Fibroblast of skin of scalp (primary cell): ENCODE measurements at regions not wholly inside any gene's neighbourhood (a gene's known extent, or its start where the extent isn't known, plus 50 kb on each side); places are given as distances from the start of the nearest gene placed in this dataset.
A peak's percentile ranks its signal among the peaks of the same experiment; 100 is the strongest.

Source experiments
- DNase-seq: peaks from one replicate; pipeline ENCODE4 v3.0.0-alpha.2; 2013

- DNase-seq, result no peak
Measured at GRCh38 chr13:31442571-31442970, 242.8 kb downstream of the B3GLCT start.

DNA sequence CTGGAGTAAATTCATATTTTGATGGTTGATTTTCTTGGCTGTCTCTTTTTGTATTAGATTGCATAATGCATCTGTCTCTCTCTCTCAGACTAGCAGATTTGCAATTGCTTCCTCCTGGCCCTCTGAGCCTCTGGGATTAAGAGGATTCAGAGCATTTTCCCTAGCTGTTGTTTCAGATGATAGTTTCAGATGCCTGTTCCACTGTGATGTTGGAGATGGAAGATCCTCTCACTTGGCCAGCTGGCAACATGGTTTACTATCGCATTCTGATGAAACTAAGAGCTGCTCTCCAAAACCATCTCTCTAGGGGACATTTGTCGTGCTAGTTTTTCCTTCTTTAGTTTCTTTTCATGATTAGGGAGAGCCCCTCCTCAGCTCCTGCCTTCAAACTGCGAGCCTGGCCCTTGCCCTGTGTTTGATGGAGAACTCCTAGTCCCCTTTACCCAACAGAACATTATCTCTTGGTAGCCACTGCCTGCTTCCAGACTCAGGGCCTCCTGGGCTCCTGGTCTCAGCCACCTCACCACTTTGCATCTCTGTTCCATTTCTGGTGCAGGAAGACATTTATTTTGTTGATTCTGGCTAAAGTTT, 244.6 kb downstream of the B3GLCT start:
- DNase-seq, result peak; percentile 43

DNA sequence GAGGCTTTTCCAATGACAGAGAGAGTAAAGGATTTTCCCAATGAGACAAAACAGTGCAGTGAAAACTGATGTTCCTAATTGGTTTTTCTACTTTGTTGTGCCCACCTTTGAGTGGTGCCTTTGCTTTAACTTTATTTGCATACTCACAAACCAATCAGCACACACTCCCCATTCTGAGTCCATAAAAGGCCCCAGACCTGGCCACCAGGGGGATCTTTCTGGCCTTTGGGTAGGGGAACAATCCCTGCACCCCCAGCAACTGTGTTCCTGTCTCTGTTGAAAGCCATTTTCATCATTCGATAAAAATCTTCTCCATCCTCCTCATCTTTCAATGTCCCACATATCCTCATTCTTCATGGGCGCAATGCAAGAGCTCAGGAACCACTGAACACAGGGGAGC, 252.8 kb downstream of the B3GLCT start:
- DNase-seq, result no peak

DNA sequence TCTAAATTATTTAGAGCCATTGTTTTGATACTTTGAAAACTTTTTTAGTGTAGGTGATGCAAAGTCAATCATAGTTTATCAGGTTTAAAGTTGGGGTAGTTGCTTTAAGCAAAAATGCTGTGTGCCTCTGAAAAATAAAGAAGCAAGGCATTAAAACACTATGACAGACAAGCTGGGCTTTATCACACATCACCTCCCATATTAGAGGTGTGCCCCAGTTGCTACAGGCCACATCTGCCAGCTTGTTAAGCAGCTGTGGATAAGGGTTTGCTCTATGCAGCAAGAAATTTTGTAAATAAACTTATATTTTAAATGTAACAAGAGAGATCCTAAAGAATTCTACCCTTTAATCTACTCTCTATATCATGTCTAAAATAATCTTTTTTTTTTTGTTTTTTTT, 255.8 kb downstream of the B3GLCT start:
- no peak for DNase-seq

DNA sequence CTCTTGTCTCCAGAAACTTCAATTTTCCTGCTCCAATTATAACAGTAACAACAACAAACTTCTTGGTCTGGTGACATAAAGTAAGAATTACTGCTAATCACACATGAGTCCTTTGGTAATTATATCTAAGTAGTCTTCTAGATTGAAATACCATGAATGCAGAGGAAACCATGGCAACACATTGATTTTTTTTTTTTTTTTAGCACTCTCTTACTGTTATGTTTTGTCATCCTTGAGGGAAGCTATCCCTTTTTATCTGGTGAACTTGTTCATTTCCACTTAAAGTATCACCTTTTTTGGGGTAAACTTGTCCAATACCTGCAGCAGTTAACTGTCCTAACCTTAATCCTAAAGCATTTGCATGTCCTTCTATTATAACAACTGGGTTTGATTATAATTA, 256.3 kb downstream of the B3GLCT start:
- DNase-seq, result no peak

GRCh38 chr13:31460061-31460460, 260.3 kb downstream of the B3GLCT start:
- DNase-seq, result no peak

- DNase-seq, result no peak
Measured at GRCh38 chr13:31461923-31462322, 262.1 kb downstream of the B3GLCT start.

DNA sequence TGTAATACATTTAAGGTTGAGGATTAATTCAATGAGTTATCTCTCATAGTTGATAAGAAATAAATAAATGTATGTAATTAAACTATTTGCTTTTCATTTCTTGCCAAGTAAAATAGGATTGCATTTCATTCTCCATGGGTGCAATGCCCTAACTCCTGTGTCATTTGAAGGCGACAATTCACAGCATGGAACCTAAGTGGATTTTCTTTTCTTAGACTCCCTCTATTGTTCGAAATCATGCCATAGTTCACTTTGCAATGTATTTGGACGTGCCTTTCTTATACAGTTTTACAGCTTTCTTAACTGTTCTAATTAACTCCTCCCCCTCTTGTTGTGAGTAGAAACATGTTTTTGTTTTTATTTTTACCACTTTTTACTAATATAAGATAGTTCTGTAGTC, 263.0 kb downstream of the B3GLCT start:
- DNase-seq, result no peak

DNA sequence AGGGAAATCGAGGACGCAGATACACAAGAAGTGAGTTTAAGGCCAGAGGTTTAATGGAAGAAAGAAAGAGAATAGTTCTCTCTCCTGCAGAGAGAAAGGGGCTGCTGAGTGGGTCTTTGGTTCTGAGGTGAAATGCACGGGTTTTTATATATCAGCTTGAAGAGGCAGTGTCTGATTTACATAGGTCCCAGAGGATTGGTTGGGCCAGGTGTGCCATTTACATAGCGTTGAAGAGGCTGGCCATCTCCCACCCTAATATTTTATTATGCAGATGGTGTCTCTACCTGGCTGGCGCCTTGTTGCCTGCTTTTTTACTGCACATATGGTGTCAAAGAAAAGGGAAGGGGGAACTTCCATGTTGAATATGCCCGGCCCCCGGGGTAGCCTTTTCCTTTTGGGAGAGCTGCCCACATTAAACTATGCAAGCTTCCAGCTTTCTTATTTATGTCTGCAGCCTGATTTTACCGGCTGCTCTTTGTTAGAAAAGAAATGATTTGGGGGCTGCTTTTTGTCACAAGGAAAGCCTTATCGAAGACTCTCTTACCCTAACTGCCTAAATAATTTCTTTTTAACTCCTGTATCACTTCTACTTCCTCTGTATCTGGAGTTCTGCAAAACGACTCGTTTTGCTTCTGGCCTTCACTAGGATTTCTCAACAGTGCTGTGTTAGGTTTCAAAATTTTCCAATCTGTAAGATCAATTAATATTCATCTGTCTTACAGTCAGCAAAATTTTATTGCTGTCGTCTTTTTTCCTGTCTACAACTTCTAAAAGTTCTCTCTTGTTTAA, 268.5 kb downstream of the B3GLCT start:
- DNase-seq, result no peak

DNA sequence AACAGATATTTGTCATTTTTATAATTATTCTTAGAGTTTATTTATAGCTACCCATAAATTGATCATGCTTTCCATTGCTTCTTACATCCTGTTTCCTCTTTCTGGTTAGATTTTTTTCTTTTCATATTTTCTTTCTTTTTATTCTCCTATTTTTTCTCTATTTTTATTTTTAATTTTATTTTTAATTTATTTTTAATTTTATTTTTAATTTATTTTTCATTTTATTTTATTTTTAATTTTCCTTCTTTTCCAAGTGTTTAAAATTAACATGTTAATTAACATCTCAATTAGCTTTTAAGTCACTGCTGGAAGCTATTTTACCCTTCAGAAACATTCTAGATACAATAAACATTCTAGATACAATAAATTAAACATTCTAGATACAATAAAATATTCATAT, 269.6 kb downstream of the B3GLCT start:
- DNase-seq, result no peak

DNA sequence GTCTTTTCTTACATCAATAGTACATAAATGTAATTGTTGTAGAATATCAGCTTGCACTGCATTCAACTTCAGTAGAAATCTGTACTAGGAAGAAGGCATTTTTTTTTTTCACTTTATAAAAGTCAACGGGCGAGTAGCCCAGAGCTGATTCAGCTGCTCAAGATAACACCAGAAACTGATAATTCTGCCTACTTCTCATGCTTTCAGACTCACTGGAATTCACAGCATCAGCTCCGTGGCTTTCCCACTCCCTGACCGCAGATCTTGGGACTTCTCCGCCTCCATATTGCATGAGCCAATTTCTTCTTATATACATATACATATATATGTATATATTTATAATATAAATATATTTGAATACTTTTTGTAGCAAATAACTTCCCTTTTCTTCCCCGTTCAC, 263.1 kb upstream of the RXFP2 start:
- peak; percentile 95 for DNase-seq

DNA sequence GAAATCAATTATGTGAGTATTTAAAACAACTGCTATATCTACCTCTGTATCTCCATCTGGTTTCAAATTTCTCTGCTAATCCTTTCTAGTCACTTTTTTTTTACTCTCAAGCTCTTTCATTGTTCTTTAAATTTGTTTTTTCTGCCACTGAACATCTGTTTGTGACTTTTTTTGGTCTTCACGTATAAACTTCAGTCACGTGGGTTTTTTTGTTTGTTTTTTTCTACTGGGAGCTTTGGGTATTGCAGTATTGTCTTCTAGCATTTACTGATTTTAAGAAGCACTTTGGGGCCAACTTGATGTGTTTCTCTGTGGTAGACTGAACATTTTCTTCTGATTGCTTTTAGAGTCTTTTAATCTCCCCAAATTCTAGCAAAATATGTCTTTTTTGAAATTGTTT, 262.6 kb upstream of the RXFP2 start:
- DNase-seq, result peak; percentile 43

GRCh38 chr13:31477961-31478360, 261.4 kb upstream of the RXFP2 start:
- peak; percentile 97 for DNase-seq

- DNase-seq, result peak; percentile 12
Measured at GRCh38 chr13:31485183-31485582, 254.1 kb upstream of the RXFP2 start.

- DNase-seq, result peak; percentile 50
Measured at GRCh38 chr13:31485651-31486051, 253.7 kb upstream of the RXFP2 start.

- DNase-seq, result no peak
Measured at GRCh38 chr13:31495336-31495735, 244.0 kb upstream of the RXFP2 start.

GRCh38 chr13:31499274-31499673, 240.1 kb upstream of the RXFP2 start:
- DNase-seq, result no peak

- DNase-seq, result peak; percentile 44
Measured at GRCh38 chr13:31503626-31504025, 235.7 kb upstream of the RXFP2 start.

- no peak for DNase-seq
Measured at GRCh38 chr13:31504918-31505317, 234.4 kb upstream of the RXFP2 start.

DNA sequence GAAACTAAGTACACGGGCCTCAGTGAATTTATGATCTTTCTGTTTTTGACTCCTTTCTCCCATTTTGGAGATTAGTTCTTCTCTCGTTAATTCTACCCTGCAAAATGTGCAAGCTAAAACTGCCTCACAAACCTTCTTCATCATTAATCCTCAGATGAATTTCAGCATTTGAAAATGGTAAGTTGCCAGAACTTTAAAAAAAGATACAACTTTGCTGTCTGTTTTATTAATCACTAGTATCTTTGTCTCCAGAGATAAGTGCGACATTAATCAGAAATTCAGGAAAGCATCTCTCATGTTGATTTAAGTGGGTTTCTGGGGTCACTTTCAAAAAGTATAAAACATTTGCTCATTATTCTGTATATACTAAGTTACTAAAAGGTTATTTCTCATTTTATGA, 227.0 kb upstream of the RXFP2 start:
- DNase-seq, result no peak

- DNase-seq, result no peak
Measured at GRCh38 chr13:31514932-31515331, 224.4 kb upstream of the RXFP2 start.

GRCh38 chr13:31515427-31515826, 223.9 kb upstream of the RXFP2 start:
- no peak for DNase-seq

DNA sequence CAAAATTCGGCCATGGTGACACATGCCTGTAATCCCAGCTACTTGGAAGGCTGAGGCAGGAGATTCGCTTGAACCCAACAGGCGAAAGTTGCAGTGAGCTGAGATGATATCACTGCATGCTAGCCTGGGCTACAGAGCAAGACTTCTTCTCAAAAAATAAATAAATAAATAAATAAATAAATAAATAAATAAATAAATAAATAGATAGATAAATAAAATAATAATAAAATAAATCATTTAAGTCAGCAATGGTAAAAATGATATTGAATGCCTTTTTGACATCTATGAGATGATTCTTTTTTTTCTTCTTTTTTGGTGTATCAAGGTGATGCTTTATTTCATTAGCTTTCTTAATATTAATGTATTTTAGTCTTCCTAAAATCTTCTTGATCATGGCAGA, 221.7 kb upstream of the RXFP2 start:
- DNase-seq, result no peak

DNA sequence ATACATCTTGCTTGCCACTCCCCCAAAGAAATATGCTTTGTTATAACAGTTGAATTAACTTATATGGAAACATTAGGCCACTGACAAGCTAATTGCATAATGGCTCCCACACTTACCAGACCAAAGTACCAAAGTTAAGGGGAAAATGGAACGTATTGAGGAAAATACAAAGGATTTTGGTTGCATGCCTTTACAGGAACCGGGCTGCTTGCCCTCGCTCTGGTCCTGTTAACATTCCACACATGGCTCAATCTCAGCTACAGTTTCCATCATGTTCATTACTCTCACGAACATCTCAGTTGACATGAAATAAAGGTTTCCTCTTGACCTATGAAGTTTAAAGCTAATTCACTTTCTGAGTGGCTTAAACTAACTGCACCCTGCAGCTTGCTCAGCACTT, 220.7 kb upstream of the RXFP2 start:
- no peak for DNase-seq

GRCh38 chr13:31521435-31521834, 217.9 kb upstream of the RXFP2 start:
- DNase-seq, result no peak
